DND-41 (cell line): ENCODE measurements at regions not wholly inside any gene's neighbourhood (a gene's known extent, or its start where the extent isn't known, plus 50 kb on each side); places are given as distances from the start of the nearest gene placed in this dataset.

Experiments used
- ATAC-seq: fragments of 200-7000 bp; cut with Tn5 transposase; 3 replicates; pipeline ENCODE4 v1.9.1; 2021; ENCODE audit warnings: low read depth; ENCODE audit not compliant: insufficient read depth
- DNase-seq: peaks from one replicate; pipeline ENCODE4 v3.0.0-alpha.2; 2020
- H2AFZ ChIP-seq: 2 replicates; pipeline ENCODE4 v1.6.0; 2012; ENCODE audit warnings: low read depth, low read length
- H3K27ac ChIP-seq: 2 replicates; pipeline ENCODE4 v1.5.1; 2012; ENCODE audit warnings: low read length, inconsistent platforms
- H3K27me3 ChIP-seq: fragments of 200-600 bp; sonication (generic); 2 replicates; pipeline ENCODE4 v1.6.0; 2012; ENCODE audit warnings: low read length, mild to moderate bottlenecking, inconsistent platforms; ENCODE audit not compliant: insufficient read depth, poor library complexity
- H3K36me3 ChIP-seq: 2 replicates; pipeline ENCODE4 v1.5.1; 2012; ENCODE audit warnings: low read length, inconsistent platforms; ENCODE audit not compliant: insufficient read depth
- H3K4me1 ChIP-seq: 2 replicates; pipeline ENCODE4 v1.5.1; 2012; ENCODE audit warnings: mild to moderate bottlenecking, low read length; ENCODE audit not compliant: insufficient read depth
- H3K4me2 ChIP-seq: 2 replicates; pipeline ENCODE4 v1.6.0; 2012; ENCODE audit warnings: mild to moderate bottlenecking, moderate library complexity, low read length, inconsistent platforms; ENCODE audit not compliant: insufficient read depth
- H3K4me3 ChIP-seq, 2 experiments: fragments of 200-600 bp in 1 of 2; shearing (Covaris generic) in 1 of 2; 2 replicates each; pipeline ENCODE4 v1.5.1; 2012 to 2016; ENCODE audit warnings: inconsistent platforms in 2 of 2, low read length in 2 of 2, mild to moderate bottlenecking in 2 of 2, low read depth in 1 of 2, moderate library complexity in 1 of 2
- H3K79me2 ChIP-seq: 2 replicates; pipeline ENCODE4 v1.6.0; 2012; ENCODE audit warnings: low read length, inconsistent platforms; ENCODE audit not compliant: insufficient read depth
- H3K9ac ChIP-seq: 2 replicates; pipeline ENCODE4 v1.6.0; 2012; ENCODE audit warnings: low read depth, mild to moderate bottlenecking, inconsistent platforms, low read length, moderate library complexity
- H3K9me3 ChIP-seq: 2 replicates; pipeline ENCODE4 v1.5.1; 2012; ENCODE audit warnings: low read length, moderate library complexity, mild to moderate bottlenecking, inconsistent platforms; ENCODE audit not compliant: insufficient read depth, severe bottlenecking
- H4K20me1 ChIP-seq: 2 replicates; pipeline ENCODE4 v1.6.0; 2012; ENCODE audit warnings: low read length; ENCODE audit not compliant: insufficient read depth
- EZH2 ChIP-seq: IDR thresholded peaks from 3 replicates; pipeline ENCODE4 v1.6.1; 2012; ENCODE audit warnings: borderline replicate concordance, low read depth, mild to moderate bottlenecking, moderate library complexity, low read length, inconsistent platforms; ENCODE audit not compliant: severe bottlenecking
- TF ChIP-seq, protein P1 (sequence below): IDR thresholded peaks from 2 replicates; pipeline ENCODE4 v1.5.1; 2012; ENCODE audit warnings: borderline replicate concordance, low read length, moderate library complexity, mild to moderate bottlenecking; ENCODE audit not compliant: poor library complexity, severe bottlenecking; ENCODE audit errors: extremely low read depth

DNA sequence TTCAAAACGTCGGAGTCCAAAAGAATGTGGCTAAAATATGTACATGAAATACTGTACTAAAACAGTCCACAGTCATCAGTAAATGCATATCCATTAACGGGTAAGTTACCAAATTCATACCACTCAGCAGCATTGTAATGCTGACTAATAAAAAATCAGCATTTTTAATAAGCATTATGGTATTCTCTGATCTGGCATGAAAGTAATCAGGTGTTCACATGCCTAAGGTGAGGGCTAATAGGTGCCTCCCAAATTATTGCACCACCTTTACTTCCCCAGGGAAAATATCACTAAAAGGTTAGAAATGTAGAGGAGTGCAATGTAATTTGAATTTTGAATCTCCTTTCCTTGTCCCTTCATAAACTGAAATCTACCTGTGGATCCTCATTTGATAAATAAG is 69.6 kb upstream of the PTGS2 start:
- Histone ChIP-seq H3K4me3 (no peak overlapping the region), H4K20me1 (no peaks in the 10 kb centered on the region), H3K27me3 (no peaks in the 10 kb centered on the region), H3K4me1 (no peaks in the 10 kb centered on the region), H3K79me2 (no peaks in the 10 kb centered on the region), H3K27ac (no peak overlapping the region), H2AFZ (no peak overlapping the region), H3K4me2 (no peak overlapping the region), H3K9ac (no peak overlapping the region), H3K36me3 (no peaks in the 10 kb centered on the region), H3K9me3 (peaks cover 6% of the 10 kb centered on the region)
- DNase-seq (no peak), ATAC-seq (no peak)
- TF ChIP-seq, protein P1, sequence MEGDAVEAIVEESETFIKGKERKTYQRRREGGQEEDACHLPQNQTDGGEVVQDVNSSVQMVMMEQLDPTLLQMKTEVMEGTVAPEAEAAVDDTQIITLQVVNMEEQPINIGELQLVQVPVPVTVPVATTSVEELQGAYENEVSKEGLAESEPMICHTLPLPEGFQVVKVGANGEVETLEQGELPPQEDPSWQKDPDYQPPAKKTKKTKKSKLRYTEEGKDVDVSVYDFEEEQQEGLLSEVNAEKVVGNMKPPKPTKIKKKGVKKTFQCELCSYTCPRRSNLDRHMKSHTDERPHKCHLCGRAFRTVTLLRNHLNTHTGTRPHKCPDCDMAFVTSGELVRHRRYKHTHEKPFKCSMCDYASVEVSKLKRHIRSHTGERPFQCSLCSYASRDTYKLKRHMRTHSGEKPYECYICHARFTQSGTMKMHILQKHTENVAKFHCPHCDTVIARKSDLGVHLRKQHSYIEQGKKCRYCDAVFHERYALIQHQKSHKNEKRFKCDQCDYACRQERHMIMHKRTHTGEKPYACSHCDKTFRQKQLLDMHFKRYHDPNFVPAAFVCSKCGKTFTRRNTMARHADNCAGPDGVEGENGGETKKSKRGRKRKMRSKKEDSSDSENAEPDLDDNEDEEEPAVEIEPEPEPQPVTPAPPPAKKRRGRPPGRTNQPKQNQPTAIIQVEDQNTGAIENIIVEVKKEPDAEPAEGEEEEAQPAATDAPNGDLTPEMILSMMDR = no peak
- TF ChIP-seq EZH2 = no peak

DNA sequence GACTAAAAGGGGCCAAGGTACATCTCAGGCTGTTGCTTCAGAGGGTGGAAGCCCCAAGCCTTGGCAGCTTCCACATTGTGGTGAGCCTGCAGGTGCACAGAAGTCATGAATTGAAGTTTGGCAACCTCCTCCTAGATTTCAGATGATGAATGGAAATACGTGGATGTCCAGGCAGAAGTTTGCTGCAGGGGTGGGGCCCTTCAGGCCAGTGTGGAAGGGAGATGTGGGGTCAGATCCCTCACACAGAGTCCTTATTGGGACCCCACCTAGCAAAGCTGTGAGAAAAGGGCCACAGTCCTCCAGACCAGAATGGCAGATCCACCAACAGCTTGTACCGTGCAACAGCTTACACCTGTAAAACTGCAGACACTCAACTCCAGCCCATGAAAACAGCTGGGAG is 67.4 kb upstream of the PTGS2 start:
- H3K4me2 ChIP-seq = no peak overlapping the region
- H3K27me3 ChIP-seq = no peaks in the 10 kb centered on the region
- H3K27ac ChIP-seq = no peak overlapping the region
- no peak for TF ChIP-seq EZH2
- TF ChIP-seq, protein P1 = no peak
- ATAC-seq (no peak), DNase-seq (no peak)
- no peak overlapping the region for H2AFZ ChIP-seq
- H4K20me1 ChIP-seq = no peaks in the 10 kb centered on the region
- H3K4me3 ChIP-seq = no peak overlapping the region
- no peaks in the 10 kb centered on the region for H3K79me2 ChIP-seq
- H3K9me3 ChIP-seq = peaks cover 6% of the 10 kb centered on the region
- H3K36me3 ChIP-seq = no peaks in the 10 kb centered on the region
- H3K4me1 ChIP-seq = no peaks in the 10 kb centered on the region
- H3K9ac ChIP-seq = no peak overlapping the region

DNA sequence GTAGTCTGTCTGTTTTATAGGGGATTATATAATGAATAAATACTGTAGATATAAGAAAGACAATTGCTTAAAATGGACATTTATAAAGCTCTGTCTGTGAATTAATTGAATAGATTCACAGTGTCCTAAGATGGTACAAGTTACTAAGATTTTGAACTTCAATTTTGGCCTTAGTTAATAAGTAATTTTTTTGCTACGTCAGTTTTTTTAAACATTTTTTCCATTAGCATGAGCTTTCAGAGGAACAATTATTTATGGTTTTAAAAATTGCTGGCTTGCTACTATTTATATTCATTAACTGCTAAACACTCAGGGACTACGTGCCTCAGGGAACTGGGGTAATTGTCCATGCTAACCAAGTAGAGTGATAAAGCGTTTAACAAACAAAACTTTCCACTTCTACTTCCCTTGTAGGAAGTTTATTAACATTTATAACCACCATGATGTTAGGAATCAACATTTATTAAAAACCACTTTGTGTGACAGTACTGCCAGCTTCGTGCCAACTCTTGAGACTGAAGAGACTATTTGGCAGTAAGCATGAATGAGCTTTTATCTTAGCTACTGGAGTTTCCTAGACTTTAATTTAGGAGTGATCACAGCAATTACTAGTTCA is 65.4 kb upstream of the PTGS2 start:
- Histone ChIP-seq H3K4me1 (no peaks in the 10 kb centered on the region), H3K79me2 (no peaks in the 10 kb centered on the region), H3K27ac (no peak overlapping the region), H3K4me3 (no peak overlapping the region), H3K4me2 (no peak overlapping the region), H4K20me1 (no peaks in the 10 kb centered on the region), H3K9me3 (peaks cover 6% of the 10 kb centered on the region), H3K36me3 (no peaks in the 10 kb centered on the region), H3K9ac (no peak overlapping the region), H3K27me3 (no peaks in the 10 kb centered on the region), H2AFZ (no peak overlapping the region)
- TF ChIP-seq EZH2 = no peak
- TF ChIP-seq, protein P1 = no peak
- ATAC-seq (no peak), DNase-seq (no peak)
